Caco-2 (cell line): ENCODE measurements at regions not wholly inside any gene's neighbourhood (a gene's known extent, or its start where the extent isn't known, plus 50 kb on each side); places are given as distances from the start of the nearest gene placed in this dataset.

Experiments used
- BruUV-seq: library from RNA; stranded (reverse); fragments of 400-500 nt; replicated peaks from 2 replicates; lab custom pipeline; 2021; lab: Mats Ljungman, UMichigan
- CTCF ChIA-PET: fragments of 300-600 bp; sonication (Branson Sonifier 250); formaldehyde crosslinking; loops from one replicate; lab custom pipeline; 2022; ENCODE audit warnings: antibody characterized with exemption; lab: Charles Lee
- POLR2A ChIA-PET: fragments of 300-600 bp; sonication (Branson Sonifier 250); formaldehyde crosslinking; loops from one replicate; lab custom pipeline; 2022; ENCODE audit warnings: antibody characterized with exemption; lab: Charles Lee
- DNase-seq, 2 experiments: peaks; one replicate each; pipeline versions ENCODE4 v3.0.0 to v3.0.0-alpha.2; 2020 to 2022
- H3K27me3 ChIP-seq: replicated peaks from 2 replicates; pipeline ENCODE4 v1.6.0; 2011; ENCODE audit warnings: low read length; ENCODE audit not compliant: control insufficient read depth, insufficient read depth
- H3K36me3 ChIP-seq: 2 replicates; pipeline ENCODE4 v1.5.1; 2011; ENCODE audit warnings: low read length; ENCODE audit not compliant: control insufficient read depth, insufficient read depth
- H3K4me1 ChIP-seq: fragments of 250-450 bp; sonication (Bioruptor Pico); 2 replicates; pipeline ENCODE4 v1.5.1; 2020; ENCODE audit warnings: mild to moderate bottlenecking
- H3K4me3 ChIP-seq: 2 replicates; pipeline ENCODE4 v1.5.1; 2011; ENCODE audit warnings: low read depth, mild to moderate bottlenecking, control low read depth, low read length
- H3K9me3 ChIP-seq: fragments of 250-450 bp; sonication (Bioruptor Pico); 2 replicates; pipeline ENCODE4 v1.5.1; 2020; ENCODE audit warnings: mild to moderate bottlenecking, moderate library complexity
- H3K27ac Mint-ChIP-seq: one replicate; pipeline ENCODE4 v1.8.0; 2022; ENCODE audit warnings: mixed read lengths; ENCODE audit not compliant: unreplicated experiment
- H3K27me3 Mint-ChIP-seq: one replicate; pipeline ENCODE4 v1.8.0; 2022; ENCODE audit warnings: mixed read lengths; ENCODE audit not compliant: insufficient read depth, unreplicated experiment
- H3K36me3 Mint-ChIP-seq: one replicate; pipeline ENCODE4 v1.8.0; 2022; ENCODE audit warnings: mild to moderate bottlenecking, mixed read lengths; ENCODE audit not compliant: insufficient read depth, unreplicated experiment
- H3K4me1 Mint-ChIP-seq: one replicate; pipeline ENCODE4 v1.8.0; 2022; ENCODE audit warnings: low read depth, mixed read lengths; ENCODE audit not compliant: unreplicated experiment
- H3K4me3 Mint-ChIP-seq: one replicate; pipeline ENCODE4 v1.8.0; 2022; ENCODE audit warnings: mild to moderate bottlenecking, moderate library complexity, mixed read lengths; ENCODE audit not compliant: unreplicated experiment
- H3K9me3 Mint-ChIP-seq: one replicate; pipeline ENCODE4 v1.8.0; 2022; ENCODE audit warnings: mixed read lengths; ENCODE audit not compliant: unreplicated experiment
- CTCF ChIP-seq, 2 experiments: fragments of 200-600 bp in 1 of 2; IDR thresholded peaks; 1 replicate in 1 of 2; 2 replicates in 1 of 2; pipeline versions ENCODE4 v1.5.1 to v1.8.0; 2011 to 2022; ENCODE audit warnings: antibody characterized with exemption in 1 of 2, control low read depth in 1 of 2, inconsistent platforms in 1 of 2, low read depth in 1 of 2, low read length in 1 of 2, mild to moderate bottlenecking in 1 of 2, moderate library complexity in 1 of 2; ENCODE audit not compliant: insufficient read depth in 1 of 2, severe bottlenecking in 1 of 2, unreplicated experiment in 1 of 2
- intact Hi-C: fragments of 100-400 bp; cut with micrococcal nuclease; formaldehyde crosslinking; loops from one replicate; pipeline ENCODE4 v1.10.0; 2022; ENCODE audit not compliant: unreplicated experiment

- peak in 1 of 2 experiments; percentile 2 for DNase-seq
- H3K4me3 Mint-ChIP-seq, result no peak overlapping the region
- H3K4me3 ChIP-seq, result no peak overlapping the region
- H3K9me3 ChIP-seq, result 0 out of 2 replicates have a peak, but pooled peaks cover 3% of the 10 kb centered on the region
- H3K27ac Mint-ChIP-seq, result no peak overlapping the region
- no peaks in the 10 kb centered on the region for H3K27me3 ChIP-seq
- peaks cover 25% of the 10 kb centered on the region for H3K9me3 Mint-ChIP-seq
- H3K4me1 Mint-ChIP-seq, result no peaks in the 10 kb centered on the region
- H3K27me3 Mint-ChIP-seq, result no peaks in the 10 kb centered on the region
- no peak for TF ChIP-seq CTCF (IDR thresholded peaks at IDR 0.05; ENCODE audit: insufficient read depth in 1 of 2, low read depth in 1 of 2, low read length in 1 of 2, severe bottlenecking in 1 of 2, unreplicated experiment in 1 of 2)
- no peaks in the 10 kb centered on the region for H3K4me1 ChIP-seq
- no peaks in the 10 kb centered on the region for H3K36me3 ChIP-seq
- intact Hi-C loops, result no loop called here
- ChIA-PET POLR2A (no interaction called here), CTCF (no interaction called here)
- H3K36me3 Mint-ChIP-seq, result no peaks in the 10 kb centered on the region
- no TSS peak for BruUV-seq
Observed at GRCh38 chr14:101355284-101355683, 206.0 kb upstream of the DIO3 start.

GRCh38 chr14:101357038-101357437, 204.3 kb upstream of the DIO3 start:
- peaks cover 25% of the 10 kb centered on the region for H3K9me3 Mint-ChIP-seq
- no peak for DNase-seq
- TF ChIP-seq CTCF (IDR thresholded peaks at IDR 0.05; ENCODE audit: insufficient read depth in 1 of 2, low read depth in 1 of 2, low read length in 1 of 2, severe bottlenecking in 1 of 2, unreplicated experiment in 1 of 2), result no peak
- H3K36me3 Mint-ChIP-seq, result no peaks in the 10 kb centered on the region
- H3K27me3 Mint-ChIP-seq, result no peaks in the 10 kb centered on the region
- H3K27ac Mint-ChIP-seq, result no peak overlapping the region
- ChIA-PET POLR2A (no interaction called here), CTCF (no interaction called here)
- Histone ChIP-seq H3K36me3 (no peaks in the 10 kb centered on the region), H3K27me3 (no peaks in the 10 kb centered on the region), H3K9me3 (0 out of 2 replicates have a peak, but pooled peaks cover 3% of the 10 kb centered on the region), H3K4me3 (no peak overlapping the region), H3K4me1 (no peaks in the 10 kb centered on the region)
- intact Hi-C loops, result no loop called here
- no TSS peak for BruUV-seq
- H3K4me3 Mint-ChIP-seq, result no peak overlapping the region
- no peaks in the 10 kb centered on the region for H3K4me1 Mint-ChIP-seq

GRCh38 chr14:101357559-101358319, 203.6 kb upstream of the DIO3 start:
- POLR2A ChIA-PET, result no interaction called here
- no peaks in the 10 kb centered on the region for H3K27me3 Mint-ChIP-seq
- H3K4me3 Mint-ChIP-seq, result no peak overlapping the region
- Histone ChIP-seq H3K9me3 (0 out of 2 replicates have a peak, but pooled peaks cover 3% of the 10 kb centered on the region), H3K4me1 (no peaks in the 10 kb centered on the region), H3K4me3 (no peak overlapping the region), H3K27me3 (no peaks in the 10 kb centered on the region), H3K36me3 (no peaks in the 10 kb centered on the region)
- no peak overlapping the region for H3K27ac Mint-ChIP-seq
- intact Hi-C loops, result no loop called here
- H3K4me1 Mint-ChIP-seq, result no peaks in the 10 kb centered on the region
- CTCF ChIA-PET, result no interaction called here
- peaks cover 25% of the 10 kb centered on the region for H3K9me3 Mint-ChIP-seq
- no peaks in the 10 kb centered on the region for H3K36me3 Mint-ChIP-seq
- no TSS peak for BruUV-seq
- no peak for DNase-seq
- no peak for TF ChIP-seq CTCF (IDR thresholded peaks at IDR 0.05; ENCODE audit: insufficient read depth in 1 of 2, low read depth in 1 of 2, low read length in 1 of 2, severe bottlenecking in 1 of 2, unreplicated experiment in 1 of 2)
